ENCODE measurements at regions not wholly inside any gene's neighbourhood (a gene's known extent, or its start where the extent isn't known, plus 50 kb on each side); places are given as distances from the start of the nearest gene placed in this dataset.

- H3K4me2 ChIP-seq (ENCODE audit: low read depth, low read length, poor library complexity, severe bottlenecking), result no peak overlapping the region
- no peaks in the 10 kb centered on the region for H3K9me2 ChIP-seq (replicated peaks; ENCODE audit: insufficient read depth, low read length)
- no peaks in the 10 kb centered on the region for H3K36me3 ChIP-seq (ENCODE audit: low read length)
- no peak overlapping the region for H3K9ac ChIP-seq (ENCODE audit: low read length)
- H3K79me2 ChIP-seq (ENCODE audit: insufficient read depth, low read length), result no peaks in the 10 kb centered on the region
- H3K9me3 ChIP-seq (ENCODE audit: insufficient read depth, low read length), result no peaks in the 10 kb centered on the region
- H3K27me3 ChIP-seq (ENCODE audit: low read length), result no peaks in the 10 kb centered on the region
- H3K4me3 ChIP-seq (ENCODE audit: insufficient read depth, low read length, poor library complexity, severe bottlenecking), result no peak overlapping the region
- no peaks in the 10 kb centered on the region for H3F3A ChIP-seq (ENCODE audit: insufficient read depth)
- H3K27ac ChIP-seq (ENCODE audit: low read depth, low read length), result no peak overlapping the region
- H2AFZ ChIP-seq (ENCODE audit: low read depth, low read length, severe bottlenecking), result no peak overlapping the region
- H4K20me1 ChIP-seq (ENCODE audit: low read depth, low read length), result no peaks in the 10 kb centered on the region
- TF ChIP-seq EZH2phosphoT487 (conservative IDR thresholded peaks at IDR 0.05; ENCODE audit: low read length), result no peak
- no peak for TF ChIP-seq CTCF (IDR thresholded peaks at IDR 0.05; ENCODE audit: insufficient read depth, low read length, poor library complexity, severe bottlenecking)
These were observed 239.4 kb upstream of the PIK3R1 start for GRCh38 chr5:67976181-67976580.

GRCh38 chr5:67974471-67974870, 241.1 kb upstream of the PIK3R1 start:
- no peaks in the 10 kb centered on the region for H3K27me3 ChIP-seq (ENCODE audit: low read length)
- H3F3A ChIP-seq (ENCODE audit: insufficient read depth), result no peaks in the 10 kb centered on the region
- H3K79me2 ChIP-seq (ENCODE audit: insufficient read depth, low read length), result no peaks in the 10 kb centered on the region
- no peaks in the 10 kb centered on the region for H3K9me2 ChIP-seq (replicated peaks; ENCODE audit: insufficient read depth, low read length)
- H2AFZ ChIP-seq (ENCODE audit: low read depth, low read length, severe bottlenecking), result no peak overlapping the region
- H3K36me3 ChIP-seq (ENCODE audit: low read length), result no peaks in the 10 kb centered on the region
- no peak overlapping the region for H3K4me2 ChIP-seq (ENCODE audit: low read depth, low read length, poor library complexity, severe bottlenecking)
- no peak overlapping the region for H3K27ac ChIP-seq (ENCODE audit: low read depth, low read length)
- H4K20me1 ChIP-seq (ENCODE audit: low read depth, low read length), result no peaks in the 10 kb centered on the region
- no peak overlapping the region for H3K9ac ChIP-seq (ENCODE audit: low read length)
- no peaks in the 10 kb centered on the region for H3K9me3 ChIP-seq (ENCODE audit: insufficient read depth, low read length)
- no peak overlapping the region for H3K4me3 ChIP-seq (ENCODE audit: insufficient read depth, low read length, poor library complexity, severe bottlenecking)
- TF ChIP-seq CTCF (IDR thresholded peaks at IDR 0.05; ENCODE audit: insufficient read depth, low read length, poor library complexity, severe bottlenecking) (no peak), EZH2phosphoT487 (conservative IDR thresholded peaks at IDR 0.05; ENCODE audit: low read length) (no peak)

DNA sequence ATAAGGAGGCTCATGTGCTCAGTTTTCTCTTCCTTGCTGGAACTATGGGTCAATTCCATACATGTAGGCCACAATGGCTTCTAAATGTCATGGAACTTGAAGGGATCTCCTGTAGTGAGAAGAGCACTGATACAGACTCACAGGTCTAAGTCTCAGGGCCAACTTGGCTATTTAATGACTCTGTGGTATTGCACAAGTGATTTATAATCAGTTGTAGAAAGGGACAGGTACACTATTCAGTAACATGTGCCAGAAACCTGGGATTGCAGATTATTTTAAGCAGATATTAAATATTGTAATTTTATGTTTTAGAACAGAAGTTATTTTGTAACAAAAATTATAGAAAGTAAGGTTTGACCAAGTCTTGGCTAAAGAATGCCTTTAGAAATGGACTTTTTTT, 241.5 kb upstream of the PIK3R1 start:
- TF ChIP-seq CTCF (IDR thresholded peaks at IDR 0.05; ENCODE audit: insufficient read depth, low read length, poor library complexity, severe bottlenecking), result no peak
- TF ChIP-seq EZH2phosphoT487 (conservative IDR thresholded peaks at IDR 0.05; ENCODE audit: low read length), result no peak
- H3K79me2 ChIP-seq (ENCODE audit: insufficient read depth, low read length), result no peaks in the 10 kb centered on the region
- H3K27ac ChIP-seq (ENCODE audit: low read depth, low read length), result no peak overlapping the region
- H3F3A ChIP-seq (ENCODE audit: insufficient read depth), result no peaks in the 10 kb centered on the region
- no peaks in the 10 kb centered on the region for H4K20me1 ChIP-seq (ENCODE audit: low read depth, low read length)
- no peaks in the 10 kb centered on the region for H3K9me3 ChIP-seq (ENCODE audit: insufficient read depth, low read length)
- no peak overlapping the region for H3K4me2 ChIP-seq (ENCODE audit: low read depth, low read length, poor library complexity, severe bottlenecking)
- H3K9me2 ChIP-seq (replicated peaks; ENCODE audit: insufficient read depth, low read length), result no peaks in the 10 kb centered on the region
- H3K27me3 ChIP-seq (ENCODE audit: low read length), result no peaks in the 10 kb centered on the region
- H3K36me3 ChIP-seq (ENCODE audit: low read length), result no peaks in the 10 kb centered on the region
- no peak overlapping the region for H3K9ac ChIP-seq (ENCODE audit: low read length)
- no peak overlapping the region for H2AFZ ChIP-seq (ENCODE audit: low read depth, low read length, severe bottlenecking)
- no peak overlapping the region for H3K4me3 ChIP-seq (ENCODE audit: insufficient read depth, low read length, poor library complexity, severe bottlenecking)
